IMR-90 (cell line): ENCODE measurements at regions not wholly inside any gene's neighbourhood (a gene's known extent, or its start where the extent isn't known, plus 50 kb on each side); places are given as distances from the start of the nearest gene placed in this dataset.

Source experiments
- ATAC-seq: fragments of 200-7000 bp; cut with Tn5 transposase; 2 replicates; pipeline ENCODE4 v1.9.1; 2020; ENCODE audit warnings: low read depth, mild to moderate bottlenecking, moderate library complexity
- BruUV-seq: library from RNA; stranded (reverse); fragments of 400-500 nt; replicated peaks from 2 replicates; lab custom pipeline; 2021; lab: Mats Ljungman, UMichigan
- CTCF ChIA-PET: fragments of 300-600 bp; formaldehyde crosslinking; extraction: SDS; loops from one replicate; lab custom pipeline; 2021; ENCODE audit warnings: antibody characterized with exemption; lab: Yijun Ruan, JAX
- POLR2A ChIA-PET: fragments of 300-600 bp; sonication (Branson Sonifier 250); formaldehyde crosslinking; loops from one replicate; lab custom pipeline; 2022; ENCODE audit warnings: antibody characterized with exemption; ENCODE audit not compliant: unreplicated experiment; lab: Charles Lee
- DNase-seq: peaks from one replicate; pipeline ENCODE4 v3.0.0; 2013
- H2AFZ ChIP-seq: replicated peaks from 2 replicates; pipeline ENCODE3; 2013; ENCODE audit warnings: low read length, mild to moderate bottlenecking; ENCODE audit not compliant: poor library complexity
- H2AK5ac ChIP-seq: 2 replicates; pipeline ENCODE4 v1.6.1; 2013; ENCODE audit warnings: low read depth, low read length, inconsistent platforms
- H2AK9ac ChIP-seq: replicated peaks from 2 replicates; pipeline ENCODE3; 2013; ENCODE audit warnings: mild to moderate bottlenecking, low read depth, low read length, moderate library complexity; ENCODE audit not compliant: poor library complexity
- H2BK120ac ChIP-seq: 2 replicates; pipeline ENCODE4 v1.6.1; 2013; ENCODE audit warnings: low read depth, low read length, inconsistent platforms
- H2BK15ac ChIP-seq: 3 replicates; pipeline ENCODE4 v1.6.1; 2013; ENCODE audit warnings: low read depth, low read length, inconsistent platforms
- H2BK20ac ChIP-seq: 2 replicates; pipeline ENCODE4 v1.6.1; 2013; ENCODE audit warnings: low read depth, mild to moderate bottlenecking, inconsistent platforms, low read length, moderate library complexity
- H2BK5ac ChIP-seq: 2 replicates; pipeline ENCODE4 v1.6.1; 2013; ENCODE audit warnings: mild to moderate bottlenecking, low read depth, low read length, inconsistent platforms; ENCODE audit not compliant: poor library complexity, severe bottlenecking
- H3K14ac ChIP-seq: replicated peaks from 2 replicates; pipeline ENCODE4 v1.6.1; 2013; ENCODE audit warnings: low read depth, low read length, inconsistent platforms
- H3K18ac ChIP-seq: 2 replicates; pipeline ENCODE4 v1.6.1; 2013; ENCODE audit warnings: low read depth, low read length, control low read depth
- H3K23ac ChIP-seq: 2 replicates; pipeline ENCODE4 v1.6.1; 2013; ENCODE audit warnings: low read depth, low read length, inconsistent platforms
- H3K27ac ChIP-seq: 2 replicates; pipeline ENCODE4 v1.5.1; 2013; ENCODE audit warnings: mild to moderate bottlenecking, control low read depth, low read length; ENCODE audit not compliant: insufficient read depth
- H3K27me3 ChIP-seq: 2 replicates; pipeline ENCODE4 v1.6.1; 2013; ENCODE audit warnings: low read length; ENCODE audit not compliant: control insufficient read depth, insufficient read depth
- H3K36me3 ChIP-seq: 2 replicates; pipeline ENCODE4 v1.6.1; 2013; ENCODE audit warnings: low read length, mixed read lengths; ENCODE audit not compliant: control insufficient read depth, insufficient read depth
- H3K4ac ChIP-seq: 2 replicates; pipeline ENCODE4 v1.6.1; 2013; ENCODE audit warnings: low read depth, low read length, inconsistent platforms
- H3K4me1 ChIP-seq: 2 replicates; pipeline ENCODE4 v1.6.1; 2013; ENCODE audit warnings: low read length, mixed read lengths; ENCODE audit not compliant: control insufficient read depth, insufficient read depth
- H3K4me2 ChIP-seq: 2 replicates; pipeline ENCODE4 v1.6.1; 2013; ENCODE audit warnings: low read depth, mild to moderate bottlenecking, control low read depth, low read length, moderate library complexity
- H3K4me3 ChIP-seq: 2 replicates; pipeline ENCODE4 v1.5.1; 2013; ENCODE audit warnings: low read depth, mild to moderate bottlenecking, control low read depth, low read length, moderate library complexity; ENCODE audit not compliant: insufficient read depth
- H3K56ac ChIP-seq: 2 replicates; pipeline ENCODE4 v1.6.1; 2013; ENCODE audit warnings: low read length, inconsistent platforms; ENCODE audit not compliant: insufficient read depth; ENCODE audit errors: extremely low read depth
- H3K79me1 ChIP-seq, 2 experiments: 2 replicates each; pipeline ENCODE4 v1.6.1; 2013; ENCODE audit warnings: low read length in 2 of 2, inconsistent platforms in 1 of 2, low read depth in 1 of 2
- H3K9ac ChIP-seq: 2 replicates; pipeline ENCODE4 v1.6.1; 2013; ENCODE audit warnings: low read depth, low read length, control low read depth
- H3K9me1 ChIP-seq: 2 replicates; pipeline ENCODE4 v1.6.1; 2013; ENCODE audit warnings: low read length, inconsistent platforms; ENCODE audit not compliant: insufficient read depth
- H3K9me3 ChIP-seq: 2 replicates; pipeline ENCODE4 v1.6.1; 2013; ENCODE audit warnings: low read length; ENCODE audit not compliant: control insufficient read depth, insufficient read depth
- H4K20me1 ChIP-seq: 2 replicates; pipeline ENCODE4 v1.6.1; 2013; ENCODE audit warnings: low read length, inconsistent platforms; ENCODE audit not compliant: insufficient read depth
- H4K5ac ChIP-seq: 2 replicates; pipeline ENCODE4 v1.6.1; 2013; ENCODE audit warnings: mild to moderate bottlenecking, low read depth, low read length, control low read depth
- H4K8ac ChIP-seq, 2 experiments: 2 replicates each; pipeline ENCODE4 v1.6.1; 2013; ENCODE audit warnings: low read depth in 2 of 2, low read length in 2 of 2, control low read depth in 1 of 2, inconsistent platforms in 1 of 2
- H4K91ac ChIP-seq: 2 replicates; pipeline ENCODE4 v1.6.1; 2013; ENCODE audit warnings: low read depth, low read length, inconsistent platforms; ENCODE audit not compliant: insufficient read depth
- BHLHE40 ChIP-seq: fragments of 150-350 bp; IDR thresholded peaks from 2 replicates; pipeline ENCODE4 v1.6.1; 2016; ENCODE audit warnings: mild to moderate bottlenecking, low read depth, low read length
- CEBPB ChIP-seq: IDR thresholded peaks from 2 replicates; pipeline ENCODE4 v1.6.1; 2012; ENCODE audit warnings: low read depth, low read length, improper control_type of control experiment
- CHD1 ChIP-seq: IDR thresholded peaks from 2 replicates; pipeline ENCODE4 v1.6.1; 2012; ENCODE audit warnings: low read depth, low read length, improper control_type of control experiment
- FOS ChIP-seq: fragments of 150-350 bp; IDR thresholded peaks from 2 replicates; pipeline ENCODE4 v1.6.1; 2016; ENCODE audit warnings: low read depth, low read length
- MAFK ChIP-seq: IDR thresholded peaks from 2 replicates; pipeline ENCODE4 v1.6.1; 2012; ENCODE audit warnings: low read depth, low read length, improper control_type of control experiment
- MAZ ChIP-seq: IDR thresholded peaks from 2 replicates; pipeline ENCODE4 v1.6.1; 2012; ENCODE audit warnings: low read depth, mild to moderate bottlenecking, low read length, improper control_type of control experiment, moderate library complexity, borderline replicate concordance
- MXI1 ChIP-seq: IDR thresholded peaks from 2 replicates; pipeline ENCODE4 v1.6.1; 2012; ENCODE audit warnings: low read depth, mild to moderate bottlenecking, low read length, moderate library complexity, borderline replicate concordance
- NFE2L2 ChIP-seq: fragments of 150-350 bp; IDR thresholded peaks from 2 replicates; pipeline ENCODE4 v1.6.1; 2016; ENCODE audit warnings: low read depth, mild to moderate bottlenecking, low read length
- POLR2A ChIP-seq: IDR thresholded peaks from 2 replicates; pipeline ENCODE4 v1.6.1; 2012; ENCODE audit warnings: mild to moderate bottlenecking, low read depth, low read length
- RAD21 ChIP-seq: IDR thresholded peaks from 2 replicates; pipeline ENCODE4 v1.6.1; 2012; ENCODE audit warnings: low read length, improper control_type of control experiment
- RCOR1 ChIP-seq: IDR thresholded peaks from 2 replicates; pipeline ENCODE4 v1.6.1; 2012; ENCODE audit warnings: mild to moderate bottlenecking, low read length, improper control_type of control experiment; ENCODE audit not compliant: insufficient replicate concordance
- RFX5 ChIP-seq: IDR thresholded peaks from 2 replicates; pipeline ENCODE4 v1.8.0; 2012; ENCODE audit warnings: low read depth, mild to moderate bottlenecking, low read length, moderate library complexity
- SMC3 ChIP-seq: fragments of 150-350 bp; IDR thresholded peaks from 2 replicates; pipeline ENCODE4 v1.6.1; 2016; ENCODE audit warnings: low read depth, mild to moderate bottlenecking, antibody characterized with exemption, low read length, moderate library complexity
- WGBS, 2 experiments: methylation state at CpG; one replicate each; pipeline versions ENCODE4 v1.1.5 to v1.1.7; 2013; ENCODE audit warnings: missing lambda C conversion rate in 2 of 2; ENCODE audit not compliant: insufficient read length in 1 of 2; ENCODE audit errors: extremely low coverage in 2 of 2; 5-methylcytosine and 5-hydroxymethylcytosine counted together
- dilution Hi-C: fragments of 300-500 bp; cut with HindIII; formaldehyde crosslinking; loops from one replicate; pipeline ENCODE4 v1.14.3; 2018; ENCODE audit warnings: low sequenced_read_pairs; ENCODE audit not compliant: unreplicated experiment
- in situ Hi-C: fragments of 300-500 bp; cut with MboI; formaldehyde crosslinking; loops from 3 replicates; pipeline ENCODE4 v1.14.3; 2019; ENCODE audit warnings: low sequenced_read_pairs, inconsistent platforms, mixed read lengths
- intact Hi-C: fragments of 100-400 bp; cut with micrococcal nuclease; formaldehyde crosslinking; loops from 2 replicates; pipeline ENCODE4 v1.10.0; 2022
- TF ChIP-seq, protein P1 (sequence below): fragments of 150-350 bp; IDR thresholded peaks from 2 replicates; pipeline ENCODE4 v1.6.1; 2016; ENCODE audit warnings: low read depth, mild to moderate bottlenecking, low read length, moderate library complexity, borderline replicate concordance
- TF ChIP-seq, protein P2 (sequence below): conservative IDR thresholded peaks from 2 replicates; pipeline ENCODE4 v1.5.1; 2012; ENCODE audit warnings: mild to moderate bottlenecking, low read depth, low read length, improper control_type of control experiment
- TF ChIP-seq, protein P3 (sequence below): fragments of 150-350 bp; IDR thresholded peaks from 2 replicates; pipeline ENCODE4 v1.6.1; 2017; ENCODE audit warnings: mild to moderate bottlenecking, antibody characterized with exemption, low read length, low read depth

DNA sequence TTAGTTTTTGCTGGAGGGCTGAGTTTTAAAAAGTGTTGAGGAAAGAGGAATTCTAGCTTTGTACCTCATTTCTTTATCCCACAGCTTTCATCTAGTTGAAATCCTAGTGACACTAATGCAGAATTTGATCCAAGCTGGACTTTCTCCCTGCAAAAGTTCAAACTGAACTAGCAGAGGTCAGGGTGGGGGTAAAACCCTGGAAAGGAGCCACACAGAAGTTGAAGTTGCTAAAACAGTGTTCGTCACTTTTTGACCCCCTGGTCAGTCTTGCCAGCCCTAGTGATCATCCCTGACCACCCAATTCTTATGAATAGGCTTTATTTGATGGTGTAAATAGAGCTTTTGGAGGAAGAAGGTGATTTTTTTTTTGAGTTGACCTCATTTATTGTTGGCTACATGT is 390.4 kb downstream of the TMEM38B start:
- Histone ChIP-seq H3K4me2 (no peak overlapping the region), H4K91ac (no peak overlapping the region), H3K4me1 (no peaks in the 10 kb centered on the region), H3K27ac (no peak overlapping the region), H3K56ac (no peak overlapping the region), H2AK9ac (no peak overlapping the region), H2AK5ac (no peak overlapping the region), H3K27me3 (no peaks in the 10 kb centered on the region), H3K14ac (no peak overlapping the region), H2BK120ac (no peak overlapping the region), H3K4ac (no peak overlapping the region), H3K9me3 (peaks cover 6% of the 10 kb centered on the region; the same call in 1 of the 2 replicates), H4K20me1 (no peaks in the 10 kb centered on the region), H2AFZ (no peak overlapping the region), H4K5ac (no peak overlapping the region), H4K8ac (no peak overlapping the region), H2BK20ac (no peak overlapping the region), H3K18ac (no peak overlapping the region), H3K23ac (no peak overlapping the region), H3K36me3 (no peaks in the 10 kb centered on the region), H3K4me3 (no peak overlapping the region), H2BK5ac (no peak overlapping the region), H3K9ac (no peak overlapping the region), H3K79me1 (no peaks in the 10 kb centered on the region), H2BK15ac (no peak overlapping the region), H3K9me1 (no peaks in the 10 kb centered on the region)
- TF ChIP-seq POLR2A, result no peak
- TF ChIP-seq, protein P1, sequence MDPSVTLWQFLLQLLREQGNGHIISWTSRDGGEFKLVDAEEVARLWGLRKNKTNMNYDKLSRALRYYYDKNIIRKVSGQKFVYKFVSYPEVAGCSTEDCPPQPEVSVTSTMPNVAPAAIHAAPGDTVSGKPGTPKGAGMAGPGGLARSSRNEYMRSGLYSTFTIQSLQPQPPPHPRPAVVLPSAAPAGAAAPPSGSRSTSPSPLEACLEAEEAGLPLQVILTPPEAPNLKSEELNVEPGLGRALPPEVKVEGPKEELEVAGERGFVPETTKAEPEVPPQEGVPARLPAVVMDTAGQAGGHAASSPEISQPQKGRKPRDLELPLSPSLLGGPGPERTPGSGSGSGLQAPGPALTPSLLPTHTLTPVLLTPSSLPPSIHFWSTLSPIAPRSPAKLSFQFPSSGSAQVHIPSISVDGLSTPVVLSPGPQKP, result no peak
- no peak for TF ChIP-seq MAFK
- no peak for TF ChIP-seq RFX5
- no peak for TF ChIP-seq MAZ
- TF ChIP-seq FOS, result no peak
- TF ChIP-seq CHD1, result no peak
- no peak for TF ChIP-seq CEBPB
- TF ChIP-seq RAD21, result no peak
- no peak for TF ChIP-seq NFE2L2
- no peak for TF ChIP-seq BHLHE40
- TF ChIP-seq, protein P2, sequence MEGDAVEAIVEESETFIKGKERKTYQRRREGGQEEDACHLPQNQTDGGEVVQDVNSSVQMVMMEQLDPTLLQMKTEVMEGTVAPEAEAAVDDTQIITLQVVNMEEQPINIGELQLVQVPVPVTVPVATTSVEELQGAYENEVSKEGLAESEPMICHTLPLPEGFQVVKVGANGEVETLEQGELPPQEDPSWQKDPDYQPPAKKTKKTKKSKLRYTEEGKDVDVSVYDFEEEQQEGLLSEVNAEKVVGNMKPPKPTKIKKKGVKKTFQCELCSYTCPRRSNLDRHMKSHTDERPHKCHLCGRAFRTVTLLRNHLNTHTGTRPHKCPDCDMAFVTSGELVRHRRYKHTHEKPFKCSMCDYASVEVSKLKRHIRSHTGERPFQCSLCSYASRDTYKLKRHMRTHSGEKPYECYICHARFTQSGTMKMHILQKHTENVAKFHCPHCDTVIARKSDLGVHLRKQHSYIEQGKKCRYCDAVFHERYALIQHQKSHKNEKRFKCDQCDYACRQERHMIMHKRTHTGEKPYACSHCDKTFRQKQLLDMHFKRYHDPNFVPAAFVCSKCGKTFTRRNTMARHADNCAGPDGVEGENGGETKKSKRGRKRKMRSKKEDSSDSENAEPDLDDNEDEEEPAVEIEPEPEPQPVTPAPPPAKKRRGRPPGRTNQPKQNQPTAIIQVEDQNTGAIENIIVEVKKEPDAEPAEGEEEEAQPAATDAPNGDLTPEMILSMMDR, result no peak
- no peak for TF ChIP-seq MXI1
- TF ChIP-seq, protein P3, sequence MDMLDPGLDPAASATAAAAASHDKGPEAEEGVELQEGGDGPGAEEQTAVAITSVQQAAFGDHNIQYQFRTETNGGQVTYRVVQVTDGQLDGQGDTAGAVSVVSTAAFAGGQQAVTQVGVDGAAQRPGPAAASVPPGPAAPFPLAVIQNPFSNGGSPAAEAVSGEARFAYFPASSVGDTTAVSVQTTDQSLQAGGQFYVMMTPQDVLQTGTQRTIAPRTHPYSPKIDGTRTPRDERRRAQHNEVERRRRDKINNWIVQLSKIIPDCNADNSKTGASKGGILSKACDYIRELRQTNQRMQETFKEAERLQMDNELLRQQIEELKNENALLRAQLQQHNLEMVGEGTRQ, result no peak
- TF ChIP-seq SMC3, result no peak
- no peak for TF ChIP-seq RCOR1
- POLR2A ChIA-PET, result no interaction called here
- WGBS, 2 experiments, result no CpG with 5 or more reads among the region's 1 CpG
- dilution Hi-C loops (no loop called here), intact Hi-C loops (no loop called here), in situ Hi-C loops (no loop called here)
- ATAC-seq (no peak), DNase-seq (no peak)
- CTCF ChIA-PET, result interaction anchor here (0.7 kb wide), 1 partner anchor 30 kb away, joined by 3 read pairs; no protein-coding TSS in a partner anchor
- BruUV-seq, result no TSS peak
